Testis (tissue), 2 donors: ENCODE measurements at regions not wholly inside any gene's neighbourhood (a gene's known extent, or its start where the extent isn't known, plus 50 kb on each side); places are given as distances from the start of the nearest gene placed in this dataset.

Experiments
- DNase-seq: peaks from one replicate; pipeline ENCODE4 v3.0.0-alpha.2; 2019
- H3K27ac ChIP-seq, 2 donors: fragments of 200-600 bp; sonication (generic); one replicate each; pipeline ENCODE4 v1.5.1; 2019
- H3K27me3 ChIP-seq: fragments of 200-600 bp; sonication (generic); one replicate; pipeline ENCODE4 v1.5.1; 2019
- H3K36me3 ChIP-seq: fragments of 200-600 bp; sonication (generic); one replicate; pipeline ENCODE4 v1.5.1; 2017; ENCODE audit warnings: low read depth; ENCODE audit errors: missing control alignments
- H3K4me1 ChIP-seq: fragments of 200-600 bp; sonication (generic); one replicate; pipeline ENCODE4 v1.5.1; 2019
- H3K4me3 ChIP-seq, 2 donors: fragments of 200-600 bp; sonication (generic); one replicate each; pipeline ENCODE4 v1.5.1; 2017 to 2019
- H3K9me3 ChIP-seq: fragments of 200-600 bp; sonication (generic); one replicate; pipeline ENCODE4 v1.5.1; 2017
- CTCF ChIP-seq, 3 experiments: fragments of 450-650 bp in 2 of 3; fragments of 200-600 bp in 1 of 3; sonication (generic) in 1 of 3; IDR thresholded peaks; one replicate each; pipeline ENCODE4 v1.5.1; 2016 to 2019; ENCODE audit warnings: antibody characterized with exemption in 3 of 3, mild to moderate bottlenecking in 2 of 3, moderate library complexity in 1 of 3
- POLR2A ChIP-seq: fragments of 450-650 bp; IDR thresholded peaks from one replicate; pipeline ENCODE4 v1.6.1; 2017; ENCODE audit warnings: antibody characterized with exemption, mild to moderate bottlenecking, moderate library complexity
- WGBS, 2 donors: methylation state at CpG; one replicate each; pipeline ENCODE4 v1.1.5; 2018; 5-methylcytosine and 5-hydroxymethylcytosine counted together
- intact Hi-C: fragments of 100-400 bp; cut with DNase I; formaldehyde crosslinking; loops from one replicate; pipeline ENCODE4 v1.15.1; 2023; ENCODE audit warnings: low total_unique reads

GRCh38 chr15:69636169-69636915 lies 183.7 kb downstream of the RPLP1 start:
- no peak overlapping the region for H3K4me3 ChIP-seq
- DNase-seq = no peak
- no peaks in the 10 kb centered on the region for H3K9me3 ChIP-seq
- TF ChIP-seq POLR2A (no peak), CTCF (IDR thresholded peaks at IDR 0.05) (no peak)
- no peaks in the 10 kb centered on the region for H3K27me3 ChIP-seq
- H3K4me1 ChIP-seq = no peaks in the 10 kb centered on the region
- no peaks in the 10 kb centered on the region for H3K36me3 ChIP-seq
- no peak overlapping the region for H3K27ac ChIP-seq
- WGBS, 2 donors = 88 to 89% methylated on average over 5 to 10 of the region's 10 CpGs
- intact Hi-C loops = no loop called here

- TF ChIP-seq POLR2A (no peak), CTCF (IDR thresholded peaks at IDR 0.05) (no peak)
- no peaks in the 10 kb centered on the region for H3K36me3 ChIP-seq
- intact Hi-C loops = no loop called here
- no peaks in the 10 kb centered on the region for H3K4me1 ChIP-seq
- H3K27ac ChIP-seq = no peak overlapping the region
- no peak overlapping the region for H3K4me3 ChIP-seq
- WGBS, 2 donors = 89% methylated on average over 5 of the region's 5 CpGs
- no peak for DNase-seq
- H3K9me3 ChIP-seq = no peaks in the 10 kb centered on the region
- no peaks in the 10 kb centered on the region for H3K27me3 ChIP-seq
These were observed 185.2 kb downstream of the RPLP1 start for GRCh38 chr15:69637818-69638217.

GRCh38 chr15:69643476-69643875 lies 190.9 kb downstream of the RPLP1 start:
- Histone ChIP-seq H3K4me3 (no peak overlapping the region), H3K9me3 (no peaks in the 10 kb centered on the region), H3K4me1 (no peaks in the 10 kb centered on the region), H3K27me3 (no peaks in the 10 kb centered on the region), H3K27ac (no peak overlapping the region), H3K36me3 (no peaks in the 10 kb centered on the region)
- 95 to 96% methylated on average over 5 of the region's 5 CpGs for WGBS, 2 donors
- intact Hi-C loops = no loop called here
- no peak for DNase-seq
- TF ChIP-seq CTCF (IDR thresholded peaks at IDR 0.05) (no peak), POLR2A (no peak)

- Histone ChIP-seq H3K4me3 (no peak overlapping the region), H3K9me3 (no peaks in the 10 kb centered on the region), H3K4me1 (no peaks in the 10 kb centered on the region), H3K27ac (no peak overlapping the region), H3K36me3 (no peaks in the 10 kb centered on the region), H3K27me3 (no peaks in the 10 kb centered on the region)
- intact Hi-C loops = no loop called here
- TF ChIP-seq POLR2A (no peak), CTCF (IDR thresholded peaks at IDR 0.05) (no peak)
- no peak for DNase-seq
- WGBS, 2 donors = 83 to 93% methylated on average over 1 of the region's 1 CpG
These were observed 191.4 kb downstream of the RPLP1 start for GRCh38 chr15:69643971-69644370.

GRCh38 chr15:69644876-69645275 lies 192.3 kb downstream of the RPLP1 start:
- intact Hi-C loops = no loop called here
- Histone ChIP-seq H3K4me3 (no peak overlapping the region), H3K27ac (no peak overlapping the region), H3K4me1 (no peaks in the 10 kb centered on the region), H3K9me3 (no peaks in the 10 kb centered on the region), H3K36me3 (no peaks in the 10 kb centered on the region), H3K27me3 (no peaks in the 10 kb centered on the region)
- DNase-seq = no peak
- 88 to 94% methylated on average over 1 of the region's 1 CpG for WGBS, 2 donors
- TF ChIP-seq POLR2A = no peak
- TF ChIP-seq CTCF (IDR thresholded peaks at IDR 0.05) = no peak
